Suprapubic skin (tissue), 4 donors: ENCODE measurements at regions not wholly inside any gene's neighbourhood (a gene's known extent, or its start where the extent isn't known, plus 50 kb on each side); places are given as distances from the start of the nearest gene placed in this dataset.

Experiments used
- CTCF ChIP-seq, 2 donors: fragments of 200-600 bp in 1 of 2; fragments of 450-650 bp in 1 of 2; sonication (generic) in 1 of 2; IDR thresholded peaks; one replicate each; pipeline ENCODE4 v1.5.1; 2016 to 2019; ENCODE audit warnings: antibody characterized with exemption in 2 of 2, mild to moderate bottlenecking in 1 of 2, moderate library complexity in 1 of 2
- EP300 ChIP-seq: sonication (generic); formaldehyde crosslinking; IDR thresholded peaks from one replicate; pipeline ENCODE4 v1.6.1; 2017; ENCODE audit warnings: antibody characterized with exemption
- POLR2A ChIP-seq, 2 donors: fragments of 450-650 bp; IDR thresholded peaks; one replicate each; pipeline ENCODE4 v1.6.1; 2017; ENCODE audit warnings: antibody characterized with exemption in 2 of 2, mild to moderate bottlenecking in 2 of 2, moderate library complexity in 2 of 2
- POLR2AphosphoS5 ChIP-seq, 3 donors: sonication (generic); formaldehyde crosslinking; IDR thresholded peaks; one replicate each; pipeline ENCODE4 v1.6.1; 2017; ENCODE audit warnings: antibody characterized with exemption in 3 of 3

- TF ChIP-seq CTCF (IDR thresholded peaks at IDR 0.05), result no peak
- TF ChIP-seq POLR2A (IDR thresholded peaks at IDR 0.05), result no peak
- no peak for TF ChIP-seq EP300
- TF ChIP-seq POLR2AphosphoS5 (IDR thresholded peaks at IDR 0.05), result no peak
Observed at GRCh38 chr13:95360052-95360451, 58.8 kb upstream of the ABCC4 start.
